ENCODE measurements at regions not wholly inside any gene's neighbourhood (a gene's known extent, or its start where the extent isn't known, plus 50 kb on each side); places are given as distances from the start of the nearest gene placed in this dataset.

DNA sequence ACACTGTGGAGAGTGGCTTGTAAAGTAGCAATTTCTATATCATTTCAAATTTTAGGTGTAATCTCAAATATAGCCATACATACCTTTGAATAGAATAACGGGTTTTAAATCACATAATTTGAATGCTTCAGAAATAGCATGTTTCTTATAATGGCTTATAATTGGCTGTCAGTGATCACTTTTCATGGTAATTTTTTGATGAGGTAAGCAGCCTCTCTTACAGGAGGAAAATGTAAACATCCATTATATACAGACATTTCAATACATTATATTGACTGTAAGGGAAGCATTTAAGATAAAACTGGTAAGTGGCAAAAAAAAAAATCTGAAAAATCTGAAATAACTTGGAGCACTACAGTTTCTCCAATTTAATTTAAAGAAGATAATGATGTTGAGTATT lies 67.8 kb upstream of the PHACTR2 start:
- H3K36me3 ChIP-seq (ENCODE audit: control insufficient read depth, insufficient read depth, low read length), result no peaks in the 10 kb centered on the region
- TF ChIP-seq, protein P1, sequence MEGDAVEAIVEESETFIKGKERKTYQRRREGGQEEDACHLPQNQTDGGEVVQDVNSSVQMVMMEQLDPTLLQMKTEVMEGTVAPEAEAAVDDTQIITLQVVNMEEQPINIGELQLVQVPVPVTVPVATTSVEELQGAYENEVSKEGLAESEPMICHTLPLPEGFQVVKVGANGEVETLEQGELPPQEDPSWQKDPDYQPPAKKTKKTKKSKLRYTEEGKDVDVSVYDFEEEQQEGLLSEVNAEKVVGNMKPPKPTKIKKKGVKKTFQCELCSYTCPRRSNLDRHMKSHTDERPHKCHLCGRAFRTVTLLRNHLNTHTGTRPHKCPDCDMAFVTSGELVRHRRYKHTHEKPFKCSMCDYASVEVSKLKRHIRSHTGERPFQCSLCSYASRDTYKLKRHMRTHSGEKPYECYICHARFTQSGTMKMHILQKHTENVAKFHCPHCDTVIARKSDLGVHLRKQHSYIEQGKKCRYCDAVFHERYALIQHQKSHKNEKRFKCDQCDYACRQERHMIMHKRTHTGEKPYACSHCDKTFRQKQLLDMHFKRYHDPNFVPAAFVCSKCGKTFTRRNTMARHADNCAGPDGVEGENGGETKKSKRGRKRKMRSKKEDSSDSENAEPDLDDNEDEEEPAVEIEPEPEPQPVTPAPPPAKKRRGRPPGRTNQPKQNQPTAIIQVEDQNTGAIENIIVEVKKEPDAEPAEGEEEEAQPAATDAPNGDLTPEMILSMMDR (IDR thresholded peaks at IDR 0.05; ENCODE audit: insufficient read depth, low read length, poor library complexity, severe bottlenecking), result no peak
- DNase-seq (ENCODE audit: low read depth), result no peak
- no peak overlapping the region for H3K4me3 ChIP-seq (ENCODE audit: low read depth, low read length)
- no peaks in the 10 kb centered on the region for H3K27me3 ChIP-seq (ENCODE audit: control insufficient read depth, insufficient read depth, low read length)

DNA sequence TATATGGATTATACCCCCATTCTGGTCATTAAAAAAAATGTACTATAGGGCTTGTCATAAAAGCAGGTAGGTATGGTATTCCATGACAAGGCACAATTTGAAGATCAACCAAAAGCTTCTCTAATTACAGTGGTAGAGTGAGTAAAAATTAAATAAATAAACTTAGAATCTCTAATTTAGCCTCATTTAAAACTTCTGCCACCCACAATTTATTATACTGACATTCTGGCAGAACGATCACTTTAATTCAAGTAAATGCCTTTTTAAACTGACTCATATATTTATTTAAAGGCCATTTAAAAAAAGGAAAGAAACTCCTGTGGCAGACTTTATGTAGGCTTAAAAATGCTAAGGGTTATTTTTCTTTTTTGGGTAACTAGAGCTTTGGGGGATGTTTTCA lies 68.3 kb upstream of the PHACTR2 start:
- TF ChIP-seq, protein P1 (IDR thresholded peaks at IDR 0.05; ENCODE audit: insufficient read depth, low read length, poor library complexity, severe bottlenecking), result no peak
- Histone ChIP-seq H3K4me3 (ENCODE audit: low read depth, low read length) (no peak overlapping the region), H3K36me3 (ENCODE audit: control insufficient read depth, insufficient read depth, low read length) (no peaks in the 10 kb centered on the region), H3K27me3 (ENCODE audit: control insufficient read depth, insufficient read depth, low read length) (no peaks in the 10 kb centered on the region)
- no peak for DNase-seq (ENCODE audit: low read depth)

DNA sequence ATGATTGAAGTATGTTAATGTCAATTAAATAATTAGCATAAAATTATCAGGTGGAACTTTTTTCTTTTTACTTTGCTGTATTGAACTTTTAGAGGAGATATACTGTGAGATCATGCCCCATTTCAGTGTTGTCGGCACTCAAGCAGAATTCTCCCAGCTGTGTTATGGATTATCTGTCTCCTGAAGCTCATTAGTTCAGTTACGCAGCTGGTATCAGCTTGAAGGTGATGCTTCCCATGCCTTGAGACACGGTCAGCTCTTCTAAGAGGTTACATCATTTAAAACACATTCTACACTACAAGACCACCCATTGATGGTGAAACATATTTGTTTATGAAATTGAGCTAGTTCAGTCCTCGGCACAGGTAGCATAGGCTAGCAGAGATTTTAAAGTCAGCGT lies 68.9 kb upstream of the PHACTR2 start:
- no peaks in the 10 kb centered on the region for H3K27me3 ChIP-seq (ENCODE audit: control insufficient read depth, insufficient read depth, low read length)
- no peaks in the 10 kb centered on the region for H3K36me3 ChIP-seq (ENCODE audit: control insufficient read depth, insufficient read depth, low read length)
- no peak overlapping the region for H3K4me3 ChIP-seq (ENCODE audit: low read depth, low read length)
- TF ChIP-seq, protein P1 (IDR thresholded peaks at IDR 0.05; ENCODE audit: insufficient read depth, low read length, poor library complexity, severe bottlenecking), result no peak
- DNase-seq (ENCODE audit: low read depth), result no peak

DNA sequence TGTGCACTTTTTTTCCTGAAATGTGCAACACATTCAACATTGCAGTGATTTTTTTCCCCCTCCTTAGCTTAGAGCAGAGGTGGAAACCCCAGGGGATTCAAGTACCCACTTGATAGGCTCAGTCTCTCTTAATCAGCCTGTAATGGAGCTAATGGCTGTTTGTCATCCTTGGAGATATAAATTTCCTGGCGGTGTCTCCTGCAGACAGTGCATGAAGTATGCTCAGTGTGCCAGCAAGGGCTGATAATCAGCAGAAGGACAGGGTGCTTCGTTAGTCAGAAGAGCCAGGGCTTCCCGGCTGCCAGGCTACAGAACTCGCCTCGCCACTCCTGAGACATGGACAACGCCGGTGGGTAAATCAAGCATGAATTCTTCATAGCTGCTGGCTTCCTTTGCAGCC lies 69.8 kb upstream of the PHACTR2 start:
- TF ChIP-seq, protein P1 (IDR thresholded peaks at IDR 0.05; ENCODE audit: insufficient read depth, low read length, poor library complexity, severe bottlenecking), result no peak
- Histone ChIP-seq H3K27me3 (ENCODE audit: control insufficient read depth, insufficient read depth, low read length) (no peaks in the 10 kb centered on the region), H3K36me3 (ENCODE audit: control insufficient read depth, insufficient read depth, low read length) (no peaks in the 10 kb centered on the region), H3K4me3 (ENCODE audit: low read depth, low read length) (no peak overlapping the region)
- no peak for DNase-seq (ENCODE audit: low read depth)

DNA sequence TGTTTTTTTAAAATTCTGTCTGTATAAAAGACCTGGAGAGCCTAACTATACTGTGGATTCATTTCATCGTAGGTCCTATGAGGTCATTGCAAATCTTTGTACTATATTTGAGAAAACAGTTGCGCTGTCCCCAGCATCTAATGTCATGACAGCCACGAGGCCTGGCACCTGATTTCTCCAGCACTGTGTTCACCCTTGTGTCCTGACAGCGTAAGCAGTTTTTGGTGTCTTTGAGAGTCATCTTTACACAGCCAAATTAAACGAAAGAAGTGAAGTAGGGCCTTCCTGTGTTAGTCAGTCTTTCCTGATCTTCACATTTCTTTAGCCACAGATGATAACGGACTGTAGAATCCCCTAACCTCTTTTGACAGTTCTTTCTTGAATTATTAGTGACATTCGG lies 70.6 kb upstream of the PHACTR2 start:
- Histone ChIP-seq H3K4me3 (ENCODE audit: low read depth, low read length) (no peak overlapping the region), H3K36me3 (ENCODE audit: control insufficient read depth, insufficient read depth, low read length) (no peaks in the 10 kb centered on the region), H3K27me3 (ENCODE audit: control insufficient read depth, insufficient read depth, low read length) (no peaks in the 10 kb centered on the region)
- DNase-seq (ENCODE audit: low read depth), result no peak
- TF ChIP-seq, protein P1 (IDR thresholded peaks at IDR 0.05; ENCODE audit: insufficient read depth, low read length, poor library complexity, severe bottlenecking), result no peak

DNA sequence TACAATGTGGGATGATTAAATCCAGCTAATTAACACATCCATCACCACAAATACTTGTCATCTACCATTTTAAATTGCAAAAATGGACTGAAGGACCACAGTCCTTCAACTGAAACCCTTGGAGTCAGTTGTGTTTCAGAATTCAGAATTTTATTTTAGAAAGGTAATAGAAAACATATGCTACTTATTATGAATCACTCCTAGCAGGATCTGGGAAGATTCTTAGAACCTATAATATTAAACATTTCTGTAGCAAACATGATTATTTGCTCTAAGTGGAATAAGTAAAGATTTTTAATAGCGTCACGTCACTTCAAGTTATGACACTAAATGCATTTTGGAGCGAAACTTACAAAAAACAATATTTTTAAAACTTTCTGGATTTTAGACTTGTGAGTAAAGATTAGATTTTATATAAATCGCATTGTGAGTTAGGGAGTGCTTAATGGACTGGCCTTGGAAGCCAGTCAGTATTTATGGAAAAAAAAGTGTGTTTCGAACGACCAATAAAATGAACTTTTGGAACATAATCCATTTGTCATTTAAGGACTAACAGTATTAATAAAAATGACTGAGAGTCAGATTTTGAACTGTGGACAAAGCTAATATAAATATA lies 71.8 kb upstream of the PHACTR2 start:
- H3K36me3 ChIP-seq (ENCODE audit: control insufficient read depth, insufficient read depth, low read length), result no peaks in the 10 kb centered on the region
- H3K4me3 ChIP-seq (ENCODE audit: low read depth, low read length), result no peak overlapping the region
- H3K27me3 ChIP-seq (ENCODE audit: control insufficient read depth, insufficient read depth, low read length), result no peaks in the 10 kb centered on the region
- no peak for DNase-seq (ENCODE audit: low read depth)
- TF ChIP-seq, protein P1 (IDR thresholded peaks at IDR 0.05; ENCODE audit: insufficient read depth, low read length, poor library complexity, severe bottlenecking), result no peak

Measured in kidney epithelial cell (primary cell).